ENCODE measurements at regions not wholly inside any gene's neighbourhood (a gene's known extent, or its start where the extent isn't known, plus 50 kb on each side); places are given as distances from the start of the nearest gene placed in this dataset.

DNA sequence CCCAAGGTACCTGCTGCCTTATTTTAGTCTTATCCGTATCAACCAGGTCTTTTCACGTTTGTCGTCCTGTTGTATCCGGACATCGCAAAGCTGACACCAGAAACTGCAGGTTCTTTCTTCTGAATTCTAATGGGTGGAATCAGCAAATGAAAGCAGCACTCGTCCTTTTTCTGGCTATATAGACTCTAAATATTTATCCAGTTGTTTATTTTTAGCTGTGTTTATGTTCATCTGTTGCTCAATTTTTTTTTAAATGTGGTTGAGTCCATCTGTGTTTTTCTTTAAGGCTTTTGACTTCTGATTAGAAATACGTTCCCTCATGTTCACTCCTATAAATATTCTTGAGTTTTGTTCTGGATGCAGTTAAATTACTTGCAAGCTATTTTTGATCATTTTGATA is 831.7 kb downstream of the MTRR start:
- TF ChIP-seq CTCF (IDR thresholded peaks at IDR 0.05) (no peak), POLR2A (IDR thresholded peaks at IDR 0.05) (no peak)

Measured in heart left ventricle (tissue), 13 donors.